Esophagus muscularis mucosa (tissue), 3 donors: ENCODE measurements at regions not wholly inside any gene's neighbourhood (a gene's known extent, or its start where the extent isn't known, plus 50 kb on each side); places are given as distances from the start of the nearest gene placed in this dataset.

ENCODE experiments used
- CTCF ChIP-seq, 3 experiments: fragments of 200-600 bp in 2 of 3; fragments of 450-650 bp in 1 of 3; sonication (generic) in 2 of 3; IDR thresholded peaks; one replicate each; pipeline ENCODE4 v1.5.1; 2017 to 2019; ENCODE audit warnings: antibody characterized with exemption in 3 of 3, mild to moderate bottlenecking in 2 of 3, moderate library complexity in 1 of 3
- POLR2AphosphoS5 ChIP-seq, 2 donors: sonication (generic); formaldehyde crosslinking; IDR thresholded peaks; one replicate each; pipeline ENCODE4 v1.6.1; 2017; ENCODE audit warnings: antibody characterized with exemption in 2 of 2

DNA sequence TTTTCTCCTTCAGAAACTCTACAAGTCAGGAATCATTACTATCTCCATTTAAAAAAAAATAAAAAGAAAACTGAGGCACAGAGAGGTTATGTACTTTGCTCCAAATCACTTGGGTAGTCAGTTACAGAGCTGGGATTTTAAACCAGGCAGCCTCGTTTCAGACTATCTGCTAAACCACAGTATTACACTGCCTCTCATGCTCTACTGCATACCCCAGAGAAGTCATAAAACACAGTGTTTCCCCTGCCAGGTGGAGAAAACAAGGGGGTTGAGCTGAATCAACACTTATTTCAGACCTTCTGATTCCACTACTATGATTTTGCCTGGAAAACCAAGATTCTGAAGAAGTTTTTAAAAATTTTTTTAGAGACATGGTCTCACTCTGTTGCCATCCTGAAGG, 132.9 kb upstream of the POU2AF2 start:
- TF ChIP-seq CTCF (IDR thresholded peaks at IDR 0.05) = no peak
- no peak for TF ChIP-seq POLR2AphosphoS5 (IDR thresholded peaks at IDR 0.05)
